ENCODE measurements at regions not wholly inside any gene's neighbourhood (a gene's known extent, or its start where the extent isn't known, plus 50 kb on each side); places are given as distances from the start of the nearest gene placed in this dataset.
"Not testable (repeated sequence)": the region's sequence is repeated elsewhere in the genome, so short reads cannot be mapped to it uniquely, and the experiment has no call there.

DNA sequence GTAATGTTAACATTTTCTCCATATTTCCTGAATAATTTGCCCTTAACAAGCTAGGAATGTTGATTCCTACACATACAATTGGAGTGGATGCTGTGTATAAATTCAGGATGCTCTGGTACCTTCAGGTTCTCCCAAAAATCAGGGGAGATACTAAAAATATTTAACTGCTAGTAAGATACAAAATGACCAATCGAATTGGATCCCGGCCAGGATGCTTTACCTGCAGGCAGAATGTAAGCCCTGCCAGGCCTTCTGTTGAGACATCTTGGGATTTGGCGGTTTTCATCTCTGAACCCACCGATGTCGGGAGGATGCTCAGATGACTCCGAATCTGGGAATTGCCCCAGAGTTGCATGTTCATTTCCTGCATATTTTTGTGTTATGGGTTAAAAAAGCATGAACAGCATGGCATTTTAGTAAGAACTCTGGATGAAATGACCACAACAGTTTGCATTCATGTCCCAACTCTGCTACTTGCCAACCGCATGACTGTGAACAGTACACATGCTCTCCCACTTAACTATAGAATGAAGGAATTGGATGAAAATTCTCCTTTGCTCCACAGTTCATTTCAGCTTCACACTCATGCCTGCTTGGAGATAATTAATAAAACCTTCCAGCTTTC is 241.4 kb upstream of the TBL1XR1 start:
- DNase-seq, result no peak

DNA sequence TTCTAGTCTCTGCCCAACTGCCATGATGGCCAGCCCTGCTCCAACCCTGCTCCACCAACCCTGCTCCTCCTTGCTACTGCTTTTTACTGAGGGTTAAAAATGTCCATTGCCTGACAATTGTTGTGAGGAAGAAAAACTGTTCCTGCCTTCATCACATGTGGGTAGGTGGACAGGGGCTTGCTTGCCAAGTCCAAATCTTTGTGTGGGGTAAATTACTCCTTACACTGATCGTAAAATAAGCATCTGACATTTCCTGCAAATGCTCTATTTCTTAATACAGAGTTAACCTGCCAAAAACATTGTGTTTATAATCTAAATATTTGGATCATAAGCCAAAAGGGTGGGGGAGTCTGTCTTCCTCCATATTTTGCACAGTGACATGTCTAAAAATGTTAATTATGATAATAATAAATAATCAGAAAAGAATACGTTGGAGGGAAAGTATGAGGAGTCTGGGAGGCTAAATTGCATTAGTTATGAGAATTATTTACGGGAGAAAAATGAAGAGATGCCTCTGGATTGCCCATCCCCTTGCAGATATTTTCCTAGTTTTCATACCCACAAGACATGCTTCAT is 242.5 kb upstream of the TBL1XR1 start:
- DNase-seq, result no peak

DNA sequence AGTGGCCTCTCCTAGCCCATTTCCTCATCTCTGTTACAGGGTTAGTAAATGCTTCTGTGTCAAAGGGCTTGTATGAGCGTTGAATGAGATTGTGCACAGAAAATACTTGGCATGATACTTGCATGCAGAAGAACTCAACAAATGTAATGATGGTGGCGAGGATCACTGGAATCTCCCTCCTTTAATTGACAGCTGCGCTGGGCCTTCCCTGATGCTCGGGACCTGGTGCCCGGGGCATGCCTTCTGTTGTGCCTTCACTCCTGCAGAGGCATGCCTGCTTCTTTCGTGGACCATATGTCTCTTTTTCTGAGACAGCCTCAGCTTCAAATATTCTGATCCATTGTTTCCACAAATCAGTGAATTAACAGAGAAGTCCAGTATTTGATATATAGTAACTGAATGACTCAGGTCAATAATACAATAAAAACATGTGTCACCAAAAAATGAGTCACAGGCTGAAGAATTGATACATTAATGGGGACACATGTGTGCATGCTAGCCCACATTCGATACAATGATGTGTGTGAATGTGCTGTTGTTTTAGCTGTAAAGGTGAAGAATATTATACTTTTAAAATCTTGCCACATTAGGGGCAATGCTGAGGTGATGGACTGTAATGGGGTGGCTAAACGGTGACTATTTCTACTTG is 243.3 kb upstream of the TBL1XR1 start:
- no peak for DNase-seq

DNA sequence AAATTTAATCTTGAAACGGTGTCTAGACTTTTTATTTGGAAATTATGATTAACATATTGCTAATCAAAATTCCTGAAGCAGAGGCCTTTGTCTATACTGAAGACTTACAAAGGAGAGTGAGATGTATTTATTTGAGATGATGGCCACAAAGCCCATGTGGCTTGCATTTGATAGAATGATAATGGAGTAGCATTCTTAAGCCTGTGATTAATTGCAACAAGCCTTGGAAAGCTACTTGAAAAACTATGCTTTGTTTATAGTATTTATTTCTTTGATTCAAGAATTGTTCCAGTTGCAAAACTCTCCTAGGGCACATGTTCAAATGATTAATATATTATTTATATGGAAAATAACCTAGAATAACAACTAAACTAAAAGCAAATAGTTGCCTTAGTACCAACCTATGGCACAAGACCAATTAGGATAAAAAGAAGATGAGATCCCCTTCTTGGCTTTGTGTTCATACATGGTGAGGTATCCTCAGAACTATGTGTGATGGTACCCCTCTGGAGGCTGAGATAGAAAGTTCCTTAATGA is 244.1 kb upstream of the TBL1XR1 start:
- DNase-seq, result no peak

DNA sequence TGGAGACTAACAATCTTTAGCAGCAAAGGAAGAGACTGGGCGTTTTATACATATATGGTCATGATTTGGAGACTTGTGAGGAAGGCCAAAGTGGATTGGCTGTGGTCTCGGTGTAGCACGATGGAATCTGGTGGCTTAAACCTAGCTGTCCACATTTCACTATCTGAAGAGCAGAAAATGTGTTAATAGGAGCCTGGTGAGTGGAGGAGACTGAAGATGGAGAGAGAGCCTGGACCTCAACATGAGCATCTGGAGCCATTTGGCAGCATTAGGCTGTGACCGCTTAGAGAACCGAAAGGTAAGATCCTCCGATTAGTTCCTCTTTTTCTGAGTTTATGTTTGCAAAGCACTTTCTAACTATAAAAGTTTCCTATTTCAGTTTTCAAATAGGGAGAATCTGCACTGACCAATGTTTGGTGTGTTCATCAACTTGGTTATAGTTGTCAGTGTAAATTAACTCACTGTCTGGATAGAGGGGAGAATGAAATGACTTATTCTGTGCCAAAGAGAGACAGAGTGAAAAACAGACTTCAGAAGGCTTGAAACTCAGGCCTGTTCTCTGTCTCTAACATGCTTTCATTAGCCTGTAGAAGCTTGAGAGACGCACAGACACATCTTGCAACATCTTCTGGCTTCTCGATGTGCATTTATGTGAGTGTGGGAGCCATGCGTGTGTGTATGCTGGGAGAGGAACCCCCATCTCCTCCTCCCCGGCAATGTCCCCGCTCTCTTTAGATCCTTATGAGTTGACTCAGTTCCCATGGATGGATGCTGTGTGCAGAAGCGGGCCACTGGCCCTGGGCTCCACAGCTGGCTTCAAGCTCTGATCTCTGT is 244.7 kb upstream of the TBL1XR1 start:
- no peak for DNase-seq

DNA sequence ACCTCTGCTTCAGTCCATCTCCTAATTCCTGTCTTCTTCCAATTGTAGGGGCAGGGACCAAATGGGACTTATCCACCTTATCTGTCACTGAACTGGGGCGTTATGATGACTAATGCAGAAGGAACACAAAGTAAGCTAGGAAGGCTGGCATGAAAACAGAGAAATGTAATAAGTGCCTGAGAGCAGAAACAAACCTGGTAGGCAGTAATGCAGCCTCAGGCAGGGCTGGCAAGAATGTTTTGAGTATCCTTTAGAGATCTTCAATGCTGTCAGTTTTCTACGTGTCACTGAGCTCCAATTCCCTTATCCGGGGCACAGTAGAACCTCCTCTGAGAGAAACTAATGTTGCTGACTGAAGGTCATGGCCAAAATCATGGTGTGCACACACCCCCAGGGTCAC is 246.2 kb upstream of the TBL1XR1 start:
- no peak for DNase-seq

DNA sequence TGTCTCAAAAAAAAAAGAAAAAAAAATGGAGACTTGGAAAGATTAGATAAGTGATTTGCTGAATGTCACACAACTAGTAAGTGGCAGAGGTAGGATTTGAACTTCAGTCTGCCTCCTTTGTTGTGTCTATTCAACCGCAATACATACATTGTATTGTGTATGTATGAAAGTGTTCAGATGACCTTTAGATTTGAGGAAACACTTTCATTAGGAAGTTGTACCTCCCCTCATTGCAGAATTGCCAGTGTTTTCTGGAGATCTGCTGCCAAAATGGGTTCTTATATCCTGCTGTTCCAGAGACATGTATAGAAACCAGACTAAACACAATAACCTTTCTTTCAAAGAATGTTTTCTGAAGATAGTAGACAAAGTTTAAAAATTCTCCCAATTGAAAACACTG is 247.4 kb upstream of the TBL1XR1 start:
- no peak for DNase-seq

DNA sequence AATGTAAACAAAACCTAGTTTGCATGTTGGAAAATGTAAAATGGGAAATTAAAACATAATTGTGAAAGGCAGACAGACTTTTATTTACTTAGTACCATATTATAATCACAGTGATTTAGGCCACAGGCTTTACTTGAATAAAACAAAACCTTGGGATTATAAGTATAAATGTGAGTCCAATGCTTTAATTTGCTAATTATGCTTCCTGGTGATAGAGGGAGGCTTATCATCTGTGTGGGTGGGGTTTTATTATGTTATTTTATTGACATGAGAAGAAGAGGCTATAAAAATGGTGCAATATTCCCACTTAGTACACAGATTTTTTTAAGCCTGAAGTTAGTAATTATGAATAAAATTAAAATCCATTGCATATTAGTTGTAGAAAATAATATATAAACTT is 248.3 kb upstream of the TBL1XR1 start:
- DNase-seq, result no peak

DNA sequence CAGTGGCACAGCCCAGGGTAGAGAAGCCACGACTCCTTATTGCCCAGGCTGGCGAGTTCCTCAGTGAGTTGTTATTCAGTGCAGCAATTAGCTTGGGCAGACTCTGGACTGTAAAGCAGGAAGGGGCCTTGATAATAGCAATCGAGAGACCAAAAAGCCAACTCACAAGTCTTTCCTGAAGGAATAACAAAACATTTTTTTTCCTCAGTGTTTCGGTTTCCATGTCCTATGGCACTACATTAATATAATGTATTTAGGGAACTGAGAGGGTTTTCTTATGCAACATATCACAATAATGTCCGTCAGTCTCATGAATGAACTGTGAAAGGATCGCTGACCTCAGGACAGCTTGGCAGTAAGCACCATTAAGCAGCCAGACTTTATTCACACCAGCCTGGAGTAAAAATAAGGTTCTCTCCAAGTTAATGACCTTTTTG is 248.9 kb upstream of the TBL1XR1 start:
- DNase-seq, result no peak

DNA sequence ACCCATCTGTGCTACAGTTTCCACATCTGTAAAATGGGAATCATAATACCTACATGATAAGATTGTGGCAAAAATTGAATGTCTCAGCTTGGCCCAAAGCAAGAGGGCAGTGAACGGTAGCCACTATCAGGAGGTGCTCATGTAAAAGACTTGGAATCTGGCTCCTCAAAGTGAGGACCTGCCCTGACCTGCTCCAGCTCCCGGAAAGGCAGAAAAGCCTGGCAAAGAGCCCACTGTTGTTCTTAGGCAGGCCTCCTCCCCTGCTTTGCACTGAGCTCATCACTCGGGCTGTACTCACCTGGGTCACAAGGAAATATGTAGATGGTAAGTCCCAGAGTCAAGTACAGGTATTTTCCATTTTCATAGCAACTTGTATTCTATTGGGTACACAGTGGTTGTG is 250.7 kb upstream of the TBL1XR1 start:
- no peak for DNase-seq

DNA sequence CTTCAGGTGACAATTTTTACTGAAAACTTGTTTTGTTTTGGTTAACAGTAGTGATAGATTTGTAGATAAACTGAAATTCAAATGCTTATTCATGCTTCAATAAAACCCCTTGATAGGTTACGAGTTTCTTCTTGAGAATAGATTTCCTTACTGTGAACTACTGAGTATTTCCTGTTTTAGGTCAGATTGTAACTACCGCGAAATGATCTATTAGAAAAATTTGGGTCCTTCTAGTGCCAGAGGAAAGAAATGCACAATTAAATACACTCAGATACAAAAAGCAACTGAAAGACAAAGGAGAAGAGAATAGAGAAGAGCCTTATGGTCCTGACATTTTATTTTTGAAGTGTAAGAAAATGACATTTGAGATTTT is 251.7 kb upstream of the TBL1XR1 start:
- no peak for DNase-seq

DNA sequence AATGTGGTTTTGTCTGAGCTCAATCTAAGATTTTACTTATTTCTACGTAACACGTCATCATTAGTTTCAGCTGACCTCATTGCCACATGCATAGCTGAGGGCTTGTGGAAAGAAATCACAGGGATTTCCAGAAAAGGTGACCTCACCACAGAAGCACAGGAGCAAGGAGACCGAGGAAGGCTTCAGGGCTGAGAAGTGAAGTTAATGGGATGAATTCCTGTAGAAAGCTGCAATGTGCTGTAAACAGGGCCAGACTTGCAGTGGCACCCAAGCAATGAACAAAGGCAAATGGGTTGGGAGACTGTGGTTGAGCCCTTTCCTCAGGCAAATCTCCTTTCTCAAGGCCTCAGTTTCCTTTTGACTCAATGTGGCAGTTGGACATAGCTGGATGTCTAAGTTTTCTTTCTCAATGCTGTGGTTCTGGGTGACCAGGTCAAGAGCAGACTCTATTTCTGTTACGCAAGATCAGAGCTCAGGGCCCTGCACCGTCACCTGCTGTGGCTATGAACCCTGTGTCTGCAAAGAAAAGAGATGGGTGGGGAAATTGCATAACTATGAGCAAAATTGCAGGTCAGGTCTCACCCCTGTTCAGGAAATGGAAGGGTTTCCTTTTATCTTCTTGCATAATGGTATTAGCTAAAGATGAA is 252.2 kb upstream of the TBL1XR1 start:
- DNase-seq, result no peak

DNA sequence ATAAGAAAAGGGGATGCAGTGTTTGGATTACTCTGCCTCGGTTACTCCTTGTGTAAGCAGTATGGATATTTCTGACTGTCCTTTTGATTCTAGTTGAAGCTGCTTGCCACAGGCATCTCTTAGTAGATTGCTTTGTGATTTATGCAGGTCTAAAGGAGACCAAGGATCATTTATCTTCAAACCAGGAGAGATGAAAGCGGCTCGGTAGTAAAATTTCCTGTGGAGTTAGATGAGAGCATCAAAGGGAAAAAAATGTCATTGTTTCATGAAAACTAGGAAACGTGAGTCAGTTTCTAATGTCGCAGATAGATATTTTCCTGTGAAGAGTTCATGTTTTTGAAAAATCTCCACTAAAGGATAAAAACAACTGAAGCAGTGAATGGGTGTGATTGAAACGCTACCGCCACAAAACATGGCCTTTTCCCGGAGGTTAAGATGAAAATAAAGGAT is 254.0 kb upstream of the TBL1XR1 start:
- no peak for DNase-seq

DNA sequence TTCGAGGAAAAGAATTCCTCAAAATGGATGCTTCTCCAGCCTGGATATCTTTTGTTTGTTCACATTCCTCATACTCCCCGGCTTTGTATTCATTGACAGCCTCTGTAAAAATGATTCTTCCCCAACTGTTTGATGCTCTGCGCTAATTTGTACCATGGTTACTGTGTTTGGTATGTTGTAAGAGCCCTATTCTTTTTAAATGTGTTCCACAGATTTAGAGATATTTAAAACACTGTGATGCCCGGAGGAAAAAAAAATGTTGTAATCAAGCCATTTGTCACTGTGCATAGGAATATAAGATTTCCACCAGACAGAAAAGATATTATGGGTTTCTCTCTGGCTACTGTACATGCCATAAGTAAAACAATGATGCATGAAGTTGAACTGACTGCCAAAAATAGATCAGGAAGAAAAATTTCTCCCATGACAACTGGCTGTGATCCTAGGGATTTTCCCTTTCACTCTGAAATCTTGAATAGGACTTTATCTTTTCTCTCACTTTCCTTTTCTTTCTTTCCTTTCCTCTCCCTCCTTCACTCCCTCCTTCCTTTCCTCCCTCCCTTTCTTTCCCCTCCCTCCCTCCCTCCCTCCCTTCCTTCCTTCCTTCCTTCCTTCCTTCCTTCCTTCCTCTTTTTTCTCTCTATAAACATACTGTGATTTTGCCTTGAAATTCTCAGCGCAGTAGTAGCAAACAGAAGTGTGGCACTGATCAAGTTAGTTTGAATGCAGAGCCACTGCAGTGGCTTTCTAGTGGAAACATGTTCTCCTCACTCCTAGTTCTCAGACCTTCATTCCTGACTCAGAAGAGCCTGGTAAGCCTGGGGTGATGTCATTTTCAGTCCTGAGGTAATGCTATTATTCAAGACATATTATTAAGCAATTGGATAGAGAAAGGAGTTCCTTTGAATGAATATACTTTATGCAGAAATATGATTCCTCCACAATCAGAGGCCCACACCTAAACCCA is 254.9 kb upstream of the TBL1XR1 start:
- no peak for DNase-seq

DNA sequence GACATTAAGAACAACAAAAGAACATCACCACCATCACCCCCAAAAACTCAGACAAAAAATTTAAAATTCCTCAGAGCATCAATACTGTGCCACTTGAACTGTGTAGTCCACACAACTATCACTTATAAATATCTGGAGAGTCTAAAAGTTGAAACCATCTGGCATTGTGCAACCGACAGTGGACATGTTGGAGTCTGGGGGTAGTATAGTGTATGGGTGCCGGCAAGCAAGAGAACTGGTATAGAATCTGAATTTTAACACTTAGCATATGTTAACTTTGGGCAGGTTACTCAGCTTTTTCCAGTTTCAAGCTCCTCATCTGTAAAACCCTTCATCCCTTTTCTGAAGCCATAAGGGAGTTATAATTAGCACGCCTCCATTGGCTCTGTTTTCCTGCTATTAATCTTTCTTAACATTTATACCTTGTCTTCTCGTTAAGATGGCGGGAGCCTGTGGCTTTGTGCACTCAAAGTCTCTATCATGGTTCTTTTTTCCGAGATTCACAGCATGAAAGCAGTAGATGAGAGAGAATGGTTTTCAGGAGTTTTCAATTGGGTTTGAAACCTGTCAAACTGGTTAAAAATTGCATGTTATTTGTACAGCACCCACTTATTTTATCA is 255.7 kb upstream of the TBL1XR1 start:
- no peak for DNase-seq

DNA sequence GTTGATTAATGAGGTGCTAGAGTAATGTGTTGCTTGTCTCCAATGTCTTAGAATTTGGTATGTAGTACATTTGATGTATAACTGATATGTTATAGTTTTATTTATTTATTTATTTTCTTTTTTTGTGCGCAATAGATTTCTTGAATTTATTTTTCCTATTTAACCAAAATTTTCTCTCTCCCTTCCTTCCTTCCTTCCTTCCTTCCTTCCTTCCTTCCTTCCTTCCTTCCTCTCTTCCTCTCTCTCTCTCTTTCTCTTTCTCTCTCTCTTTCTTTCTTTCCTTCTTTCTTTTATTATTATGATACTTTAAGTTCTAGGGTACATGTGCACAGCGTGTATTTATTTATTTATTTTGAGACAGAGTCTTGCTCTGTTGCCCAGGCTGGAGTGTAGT is 256.2 kb upstream of the TBL1XR1 start:
- no peak for DNase-seq

DNA sequence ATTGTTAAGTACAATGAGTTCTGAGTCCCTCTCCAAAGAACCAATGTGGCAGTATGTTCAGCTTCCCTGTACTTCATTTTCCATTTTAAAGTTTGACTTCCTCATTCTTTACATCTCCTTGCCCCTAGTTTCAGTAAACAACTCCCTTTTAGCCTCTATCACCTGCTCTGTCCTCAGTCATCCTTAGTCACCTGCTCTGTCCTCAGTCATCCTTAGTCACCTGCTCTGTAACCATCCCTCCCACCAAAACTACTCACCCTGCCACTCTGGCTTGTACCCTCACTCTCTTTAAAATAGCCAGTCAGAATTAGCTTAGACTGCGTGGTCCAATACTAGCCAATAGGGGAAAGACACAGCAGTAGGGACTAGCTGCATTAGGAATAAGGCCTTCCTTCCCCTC is 259.9 kb upstream of the TBL1XR1 start:
- not testable (repeated sequence) for DNase-seq

DNA sequence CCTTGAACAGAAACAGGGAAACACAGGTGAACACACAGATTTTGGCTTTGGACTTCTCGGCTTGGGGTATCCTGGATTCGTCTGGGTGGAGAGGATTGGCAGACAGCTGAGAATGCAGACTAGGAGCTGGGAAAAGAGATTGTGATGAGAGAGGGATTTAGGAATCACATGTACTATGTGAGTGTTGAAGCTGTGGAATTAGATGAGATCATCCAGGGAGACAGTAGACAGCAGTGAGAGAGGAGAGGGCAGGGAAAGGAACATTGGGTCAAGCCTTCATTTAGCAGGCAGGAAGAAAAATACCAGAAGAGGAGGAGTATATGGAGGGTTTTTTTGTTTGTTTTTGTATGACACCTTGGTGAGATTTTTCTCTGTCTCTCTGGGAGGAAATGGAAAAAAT is 262.1 kb upstream of the TBL1XR1 start:
- no peak for DNase-seq

DNA sequence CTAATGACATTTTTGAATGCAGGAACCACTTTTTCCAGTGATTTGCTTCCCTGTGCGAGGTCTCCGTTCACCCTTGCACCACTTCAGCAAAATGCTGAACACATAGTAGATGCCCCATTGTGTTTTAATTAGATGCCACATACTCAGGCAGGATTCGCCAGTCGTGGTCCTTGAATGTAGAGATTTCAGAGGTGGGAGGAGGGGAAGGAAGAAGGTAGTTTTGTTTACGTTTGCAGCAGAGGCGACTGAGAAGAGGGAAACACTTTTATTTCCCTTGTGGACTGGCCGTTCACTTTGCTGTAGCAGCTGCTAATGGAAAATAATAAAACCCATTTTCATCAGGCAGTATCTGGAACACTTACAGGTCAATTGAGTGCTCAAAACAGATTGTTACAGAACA is 262.8 kb upstream of the TBL1XR1 start:
- DNase-seq, result no peak

DNA sequence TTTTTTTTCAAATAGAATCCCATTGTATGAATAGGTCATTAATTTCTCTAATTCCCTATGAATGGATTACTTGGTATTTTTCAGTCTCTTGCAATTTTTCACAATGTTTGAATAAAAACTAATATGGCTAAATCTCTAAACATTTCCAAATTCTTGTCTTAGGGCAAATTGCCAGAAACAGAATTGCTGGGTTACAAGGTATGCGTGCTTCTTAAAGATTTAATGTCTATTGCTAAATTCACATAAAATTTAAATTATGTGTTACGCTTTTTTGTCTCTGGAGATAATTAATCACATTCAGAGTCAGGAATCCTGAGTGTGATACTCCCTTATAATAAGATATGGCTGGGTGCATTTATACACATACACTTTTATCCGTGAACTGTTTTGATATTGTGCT is 264.5 kb upstream of the TBL1XR1 start:
- no peak for DNase-seq

DNA sequence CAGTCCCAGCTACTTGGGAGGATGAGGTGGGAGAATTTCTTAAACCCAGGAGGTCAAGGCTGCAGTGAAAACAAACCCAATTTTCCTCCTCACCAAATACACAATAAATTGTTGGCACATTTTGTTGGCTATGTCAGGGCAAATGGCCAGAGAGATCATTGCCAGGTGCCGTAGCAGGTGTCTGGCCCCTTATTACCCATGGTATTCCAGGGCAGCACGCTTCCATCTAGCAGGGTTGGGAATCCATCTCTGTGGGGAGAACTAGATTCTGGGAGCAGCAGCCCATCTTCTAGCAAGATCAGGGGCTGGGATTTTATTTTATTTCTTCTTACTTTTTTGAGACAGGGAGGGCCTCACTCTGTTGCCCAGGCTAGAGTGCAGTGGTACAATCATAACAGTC is 266.1 kb upstream of the TBL1XR1 start:
- not testable (repeated sequence) for DNase-seq

All from stimulated activated CD4-positive, alpha-beta T cell treated with anti-CD3 and anti-CD28 coated beads, Interleukin-1b, Interleukin-23, amount 100 ng/mL, for 48 hours (primary cell).